ENCODE measurements at regions not wholly inside any gene's neighbourhood (a gene's known extent, or its start where the extent isn't known, plus 50 kb on each side); places are given as distances from the start of the nearest gene placed in this dataset.

GRCh38 chr4:3704669-3705068 is 61.5 kb upstream of the ADRA2C start:
- no peak for DNase-seq (ENCODE audit: low spot score)

DNA sequence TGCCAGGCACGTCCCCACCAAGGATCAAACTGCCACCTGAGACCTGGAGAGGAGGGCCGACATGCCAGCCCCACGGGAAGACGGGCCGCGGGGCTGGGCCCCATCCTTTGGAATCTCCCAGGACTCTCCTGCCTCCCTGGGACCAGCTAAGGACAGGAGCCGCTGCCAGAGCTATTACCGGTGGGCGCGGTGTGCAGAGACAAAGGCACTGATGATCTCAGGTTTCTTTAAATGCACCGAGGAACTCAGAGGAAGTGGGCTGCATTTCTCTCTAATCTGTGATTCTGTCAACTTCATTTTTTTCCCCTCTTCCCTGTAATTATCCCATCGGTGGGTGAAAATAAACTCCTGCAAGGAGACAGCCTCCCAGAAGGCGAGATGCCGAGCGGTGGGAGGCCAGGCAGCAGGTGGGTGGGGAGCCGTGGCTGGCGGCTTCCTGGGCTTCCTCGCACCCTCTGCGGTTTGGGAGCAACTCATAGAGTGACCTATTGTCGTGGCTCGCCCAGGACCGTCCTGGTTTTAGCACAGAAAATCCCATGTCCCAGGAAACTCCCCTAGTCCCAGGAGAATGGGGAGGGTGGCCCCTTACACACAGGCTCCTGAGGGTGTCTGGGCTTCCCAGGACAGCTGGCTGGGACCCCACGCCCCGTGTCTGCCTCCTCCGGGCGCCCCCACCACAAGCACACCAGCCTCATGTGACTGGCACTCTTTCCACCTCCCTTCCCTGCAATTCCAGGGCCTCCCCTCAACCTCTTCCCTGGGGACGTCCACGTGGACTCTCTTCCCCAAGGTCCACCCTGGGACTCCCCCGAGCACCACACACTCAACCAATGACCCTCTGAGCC is 62.3 kb upstream of the ADRA2C start:
- no peak for DNase-seq (ENCODE audit: low spot score)

- no peak for DNase-seq (ENCODE audit: low spot score)
Measured at GRCh38 chr4:3703343-3703676, 62.9 kb upstream of the ADRA2C start.

DNA sequence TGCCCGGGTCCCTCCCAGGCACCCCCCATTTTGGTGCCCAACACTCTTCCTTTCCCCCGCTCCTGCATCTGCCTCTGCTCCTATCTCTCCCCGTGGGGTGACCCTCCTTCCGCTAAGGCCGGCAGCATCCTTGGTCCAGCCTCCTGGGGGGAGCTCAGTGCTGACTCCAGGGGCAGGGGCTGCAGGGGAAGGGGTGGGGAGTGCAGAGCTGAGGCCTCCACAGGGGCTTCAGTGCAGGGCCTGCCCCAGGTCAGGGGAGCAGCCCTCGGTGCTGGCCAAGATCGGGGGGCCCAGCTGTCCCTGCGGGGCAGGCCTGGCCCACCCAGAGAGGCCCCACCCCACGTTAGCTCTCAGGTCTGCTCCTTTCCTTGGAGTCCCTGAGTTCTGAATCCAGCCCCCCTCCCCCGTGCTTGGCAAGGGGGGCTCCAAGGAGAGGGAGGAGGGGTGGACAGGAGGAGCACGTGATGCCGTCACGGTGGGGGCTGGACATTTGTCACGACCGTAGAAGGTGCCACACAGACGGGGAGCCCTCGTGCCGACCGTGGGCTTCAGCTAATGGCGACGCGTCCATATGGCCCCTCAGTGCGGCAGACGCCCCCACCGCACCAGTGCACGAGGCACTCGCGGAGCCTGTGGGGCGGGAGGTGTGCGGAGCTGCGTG is 63.5 kb upstream of the ADRA2C start:
- no peak for DNase-seq (ENCODE audit: low spot score)

- DNase-seq (ENCODE audit: low spot score) = no peak
Measured at GRCh38 chr4:3701736-3702560, 64.2 kb upstream of the ADRA2C start.

GRCh38 chr4:3701271-3701734 is 64.9 kb upstream of the ADRA2C start:
- no peak for DNase-seq (ENCODE audit: low spot score)

- no peak for DNase-seq (ENCODE audit: low spot score)
Measured at GRCh38 chr4:3700736-3701135, 65.4 kb upstream of the ADRA2C start.

GRCh38 chr4:3700223-3700622 is 66.0 kb upstream of the ADRA2C start:
- DNase-seq (ENCODE audit: low spot score) = no peak

- DNase-seq (ENCODE audit: low spot score) = no peak
Measured at GRCh38 chr4:3699678-3700077, 66.5 kb upstream of the ADRA2C start.

GRCh38 chr4:3699261-3699660 is 66.9 kb upstream of the ADRA2C start:
- DNase-seq (ENCODE audit: low spot score) = no peak

- DNase-seq (ENCODE audit: low spot score) = no peak
Measured at GRCh38 chr4:3697033-3697432, 69.2 kb upstream of the ADRA2C start.

DNA sequence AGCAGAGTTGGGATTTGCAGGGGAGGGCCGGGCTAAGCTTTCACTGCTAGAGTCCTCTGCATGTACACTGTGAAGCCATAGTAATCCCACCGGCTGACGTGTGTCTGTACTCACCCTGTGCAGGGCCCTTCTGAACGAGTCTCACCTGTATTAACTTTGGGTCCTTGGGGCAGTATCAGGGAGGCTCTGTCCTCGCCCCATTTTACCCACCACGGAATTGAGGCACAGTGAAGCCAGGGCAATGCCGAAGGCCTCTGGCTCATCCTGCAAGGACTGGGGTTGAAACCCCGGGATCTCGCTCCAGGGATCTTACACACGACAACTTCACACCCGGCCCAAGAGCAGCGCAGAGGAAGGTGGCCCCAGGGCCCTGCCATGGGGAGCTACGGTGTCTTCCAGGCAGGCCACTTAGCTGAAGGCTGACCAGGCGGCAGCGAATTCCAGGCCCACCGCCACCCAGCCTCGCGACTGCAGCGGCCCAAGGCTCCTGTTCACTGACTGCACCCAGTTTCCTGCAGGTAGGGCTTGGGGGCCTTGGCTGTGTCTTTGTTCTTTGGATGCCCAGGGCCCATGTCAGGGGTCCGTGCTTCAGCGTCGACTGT is 75.5 kb upstream of the ADRA2C start:
- no peak for DNase-seq (ENCODE audit: low spot score)

GRCh38 chr4:3689576-3690550 is 76.3 kb upstream of the ADRA2C start:
- DNase-seq (ENCODE audit: low spot score) = no peak

- no peak for DNase-seq (ENCODE audit: low spot score)
Measured at GRCh38 chr4:3689006-3689405, 77.2 kb upstream of the ADRA2C start.

GRCh38 chr4:3688018-3688998 is 77.9 kb upstream of the ADRA2C start:
- DNase-seq (ENCODE audit: low spot score) = no peak

DNA sequence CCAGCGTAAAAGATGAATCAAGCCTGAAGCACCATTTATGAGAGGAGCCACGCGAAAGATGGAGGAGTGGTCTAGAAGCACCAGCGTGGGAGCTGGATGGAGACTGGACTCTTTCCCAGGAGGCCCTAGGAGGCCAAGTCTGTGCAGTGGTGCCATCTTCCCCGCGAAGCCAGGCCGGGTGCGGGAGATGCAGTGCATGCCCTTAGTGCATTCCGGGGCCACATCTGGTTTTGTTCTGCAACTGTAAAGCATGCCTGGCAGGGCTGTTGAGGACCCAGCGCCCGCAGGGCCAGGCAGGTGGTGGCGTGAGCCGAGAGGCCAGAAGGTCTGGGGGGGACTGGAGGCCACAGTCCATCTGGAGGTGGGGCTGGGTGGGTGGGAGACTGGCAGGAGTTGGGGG is 78.6 kb upstream of the ADRA2C start:
- DNase-seq (ENCODE audit: low spot score) = no peak

DNA sequence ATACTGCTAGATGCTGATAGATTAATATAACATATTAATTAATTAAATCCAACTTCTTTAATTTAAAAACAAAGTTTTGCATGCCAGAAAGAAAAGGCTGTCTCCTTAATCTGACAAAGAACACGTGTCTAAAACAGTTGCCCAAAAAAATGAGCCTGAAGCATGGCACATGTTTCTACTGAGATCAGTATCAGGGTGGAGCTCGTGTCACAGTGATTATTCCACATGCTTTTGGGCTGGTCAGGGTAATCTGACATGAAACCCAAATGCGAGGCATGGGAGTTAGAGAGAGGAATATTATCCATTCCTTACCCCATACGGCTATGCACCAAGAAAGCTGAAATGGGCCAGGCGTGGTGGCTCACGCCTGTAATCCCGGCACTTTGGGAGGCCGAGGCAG is 79.4 kb upstream of the ADRA2C start:
- DNase-seq (ENCODE audit: low spot score) = no peak

DNA sequence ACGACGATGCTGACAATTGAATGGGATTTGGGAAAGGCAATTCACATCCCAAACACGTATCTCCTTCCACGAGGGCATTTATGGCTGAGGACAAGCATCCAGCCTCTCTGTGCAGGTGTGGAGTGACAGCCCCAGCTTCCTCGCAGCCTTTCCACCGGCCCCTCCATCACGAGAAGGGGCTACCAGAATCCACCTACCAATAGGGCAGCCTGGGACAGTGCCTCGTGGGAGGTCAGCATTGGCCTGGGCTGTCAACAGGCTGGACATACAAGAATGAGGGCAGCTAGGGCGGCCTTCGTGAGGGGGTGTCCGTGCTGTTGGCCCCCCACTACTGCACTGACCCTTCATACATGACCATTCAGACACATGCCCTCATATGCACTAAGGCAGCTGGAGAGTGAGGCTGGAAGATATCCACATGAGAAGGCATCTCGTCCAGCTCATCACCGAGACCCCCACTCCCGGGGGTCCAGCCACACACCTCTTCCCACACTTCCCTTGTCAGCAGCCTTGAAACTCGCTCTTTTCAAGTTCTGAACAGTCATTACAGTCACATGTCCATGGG is 81.0 kb upstream of the ADRA2C start:
- DNase-seq (ENCODE audit: low spot score) = no peak

- DNase-seq (ENCODE audit: low spot score) = no peak
Measured at GRCh38 chr4:3684546-3684945, 81.6 kb upstream of the ADRA2C start.

Data from COLO829 (cell line).